Activated T-cell treated with anti-CD3 and anti-CD28 coated beads, Interleukin-2, amount 50 U/mL, for 1 hour (primary cell): ENCODE measurements at regions not wholly inside any gene's neighbourhood (a gene's known extent, or its start where the extent isn't known, plus 50 kb on each side); places are given as distances from the start of the nearest gene placed in this dataset.
"Not testable (repeated sequence)": the region's sequence is repeated elsewhere in the genome, so short reads cannot be mapped to it uniquely, and the experiment has no call there.

ENCODE experiments used
- DNase-seq: peaks from one replicate; pipeline ENCODE4 v3.0.0-alpha.2; 2020

DNA sequence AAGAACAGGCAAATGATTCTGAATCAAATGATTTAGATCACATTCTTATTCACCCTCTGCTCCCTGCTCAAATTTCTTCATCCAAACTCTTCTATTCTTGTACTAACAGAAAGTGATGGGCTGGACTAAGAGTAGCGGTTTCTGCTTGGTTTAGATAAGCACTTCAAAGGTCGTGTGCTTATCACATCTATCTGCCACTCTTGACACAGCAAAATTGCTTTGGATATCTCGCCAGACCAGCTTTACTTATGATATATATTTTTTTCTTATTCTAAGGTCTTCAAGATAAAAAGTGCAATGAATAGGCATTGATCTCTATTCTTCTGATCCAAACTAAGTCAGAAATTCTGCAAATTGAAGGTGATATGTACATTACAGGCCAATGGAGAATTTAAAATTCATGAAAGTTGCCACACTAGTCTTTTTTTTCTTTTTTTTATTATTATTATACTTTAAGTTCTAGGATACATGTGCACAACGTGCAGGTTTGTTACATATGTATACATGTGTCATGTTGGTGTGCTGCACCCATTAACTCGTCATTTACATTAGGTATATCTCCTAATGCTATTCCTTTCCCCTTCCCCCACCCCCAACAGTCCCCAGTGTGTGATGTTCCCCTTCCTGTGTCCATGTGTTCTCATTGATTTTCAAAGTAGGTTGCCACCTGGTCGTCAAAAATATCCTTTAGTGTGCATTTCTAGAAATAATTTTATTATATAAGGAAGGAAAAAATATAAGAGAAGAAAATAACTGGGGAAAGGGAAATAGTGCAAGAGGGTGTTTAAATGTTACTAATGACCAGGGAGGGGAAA lies 1941.0 kb upstream of the RAG2 start:
- no peak for DNase-seq

DNA sequence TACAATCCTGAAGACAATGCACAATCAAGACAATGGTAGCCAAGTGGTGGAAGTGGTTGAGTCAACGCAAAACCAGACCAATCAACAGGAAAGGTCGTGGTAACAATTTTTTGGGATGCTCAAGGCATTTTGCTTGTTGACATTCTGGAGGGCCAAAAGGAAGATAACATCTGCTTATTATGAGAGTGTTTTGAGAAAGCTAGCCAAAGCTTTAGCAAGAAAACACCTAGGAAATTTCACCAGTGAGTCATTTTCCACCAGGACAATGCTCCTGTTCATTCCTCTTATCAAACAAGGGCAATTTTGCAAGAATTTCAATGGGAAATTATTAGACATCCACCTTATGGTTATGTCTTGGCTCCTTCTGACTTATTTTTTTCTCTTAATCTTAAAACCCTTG lies 1932.2 kb upstream of the RAG2 start:
- DNase-seq, result no peak

- no peak for DNase-seq
These were observed 1926.9 kb upstream of the RAG2 start for GRCh38 chr11:38524945-38525344.

DNA sequence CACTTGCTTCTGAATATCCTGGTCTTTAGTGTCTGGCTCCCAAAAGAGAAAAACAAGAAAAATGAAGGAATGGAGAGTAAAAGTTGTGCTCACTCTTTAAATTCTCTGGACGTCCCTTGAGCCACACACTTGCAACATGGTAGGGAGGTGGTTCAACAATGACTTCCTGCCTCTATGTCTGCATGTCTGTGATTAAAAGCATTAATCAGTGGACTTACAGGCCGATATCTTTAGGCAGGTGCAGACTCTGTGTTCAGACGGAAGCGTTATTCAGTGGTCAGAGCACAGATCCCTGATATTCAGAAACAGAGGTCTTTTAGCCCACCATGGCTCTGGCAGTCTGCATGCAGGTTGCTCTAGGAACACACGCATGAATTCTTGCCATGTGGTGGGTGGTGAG lies 1920.0 kb upstream of the RAG2 start:
- DNase-seq, result no peak

GRCh38 chr11:38512830-38513229 lies 1914.8 kb upstream of the RAG2 start:
- not testable (repeated sequence) for DNase-seq

DNA sequence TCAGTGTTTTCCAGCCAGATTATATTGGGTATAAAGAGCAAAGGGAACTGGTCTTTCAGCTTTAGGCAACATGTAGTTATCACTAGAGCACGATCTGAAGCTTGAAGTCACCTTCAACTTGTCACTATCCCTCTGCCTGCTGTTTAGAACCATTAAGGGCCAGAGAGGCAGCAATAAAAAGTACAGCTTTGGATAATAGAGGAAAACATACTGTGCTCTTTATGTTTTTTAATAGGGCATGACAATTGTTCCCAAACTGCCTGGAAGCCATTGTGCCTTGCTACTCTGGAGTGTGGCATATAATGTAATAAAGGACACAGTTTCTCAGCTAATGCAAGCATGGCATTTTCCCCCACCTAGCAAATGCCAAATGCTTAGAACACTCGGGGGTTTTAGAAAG lies 1912.0 kb upstream of the RAG2 start:
- no peak for DNase-seq

DNA sequence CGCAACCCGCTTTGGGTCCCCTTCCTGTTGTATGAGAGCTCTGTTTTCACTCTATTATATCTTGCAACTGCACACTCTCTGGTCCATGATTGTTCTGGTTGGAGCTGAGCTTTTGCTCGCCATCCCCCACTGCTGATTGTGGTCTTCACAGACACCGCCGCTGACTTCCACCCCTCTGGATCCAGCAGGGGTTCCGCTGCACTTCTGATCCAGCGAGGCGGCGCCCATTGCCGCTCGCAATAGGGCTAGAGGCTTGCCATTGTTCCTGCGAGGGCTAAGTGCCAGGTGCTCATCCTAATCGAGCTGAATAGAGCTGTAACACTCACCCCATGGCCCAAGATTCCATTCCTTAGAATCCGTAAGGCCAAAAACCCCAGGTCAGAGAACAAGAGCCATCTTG lies 1905.8 kb upstream of the RAG2 start:
- no peak for DNase-seq

GRCh38 chr11:38498721-38499120 lies 1900.7 kb upstream of the RAG2 start:
- DNase-seq, result no peak

DNA sequence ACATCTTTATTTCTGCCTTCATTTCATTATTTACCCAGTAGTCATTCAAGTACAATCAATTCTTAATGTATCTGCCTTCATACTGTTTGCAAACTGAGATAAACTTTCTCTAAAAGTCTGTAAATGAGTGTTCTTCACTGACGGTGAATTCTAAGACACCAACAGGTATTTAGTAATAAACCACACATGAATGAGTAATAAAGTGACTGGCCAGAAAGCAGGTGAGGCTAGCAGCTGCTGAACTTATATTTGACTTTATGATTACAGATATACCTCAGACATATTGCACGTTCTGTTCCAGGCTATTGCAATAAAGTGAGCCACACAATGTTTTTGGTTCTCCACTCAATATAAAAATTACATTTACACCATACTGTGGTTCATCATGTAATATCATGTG lies 1894.0 kb upstream of the RAG2 start:
- no peak for DNase-seq

DNA sequence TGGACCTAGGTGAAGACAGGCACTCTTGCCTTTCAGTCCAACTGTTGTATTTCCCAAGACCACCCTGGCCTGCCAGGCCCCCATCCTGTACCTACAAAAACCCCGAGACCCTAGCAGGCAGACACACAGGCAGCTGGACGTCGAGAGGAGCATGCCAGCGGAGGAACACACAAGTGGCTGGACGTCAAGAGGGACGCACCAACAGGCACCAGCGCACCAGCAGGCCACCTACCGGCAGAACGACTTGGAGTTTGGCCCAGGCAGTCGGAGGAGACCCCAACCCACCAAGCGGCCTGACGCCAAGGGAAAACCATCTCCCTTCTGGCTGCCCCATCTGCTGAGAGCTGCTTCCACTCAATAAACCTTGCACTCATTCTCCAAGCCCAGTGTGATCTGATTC lies 1883.4 kb upstream of the RAG2 start:
- no peak for DNase-seq

DNA sequence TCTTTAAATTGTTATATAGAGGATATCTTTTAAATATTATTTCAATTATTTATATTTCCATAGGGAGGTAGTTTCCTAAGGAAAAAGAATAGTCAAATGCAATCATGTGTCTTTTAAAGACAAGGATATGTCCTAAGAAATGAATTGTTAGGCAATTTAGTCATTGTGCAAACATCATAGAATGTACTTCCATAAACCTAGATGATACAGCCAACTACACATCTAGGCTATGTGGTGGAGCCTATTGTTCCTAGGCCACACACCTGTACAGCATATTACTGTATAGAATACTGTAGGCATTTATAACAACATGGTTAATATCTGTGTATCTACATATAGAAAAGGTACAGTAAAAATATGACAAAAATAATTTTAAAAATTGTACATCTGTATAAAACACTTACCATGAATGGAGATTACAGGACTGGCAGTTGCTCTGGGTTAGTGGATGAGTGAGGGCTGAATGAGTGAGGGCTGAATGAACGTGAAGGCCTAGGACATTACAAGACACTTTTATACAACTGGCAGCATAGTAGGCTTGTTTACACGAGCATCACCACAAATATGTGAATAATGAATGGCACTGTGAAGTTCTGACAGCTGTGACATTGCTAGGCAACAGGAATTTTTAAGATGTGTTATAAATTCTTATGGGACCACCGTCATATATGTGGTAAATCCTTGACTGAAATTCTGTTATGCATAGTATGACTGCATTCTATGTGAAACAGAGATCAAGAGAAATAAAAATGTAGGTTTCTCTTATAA lies 1879.0 kb upstream of the RAG2 start:
- DNase-seq, result no peak

DNA sequence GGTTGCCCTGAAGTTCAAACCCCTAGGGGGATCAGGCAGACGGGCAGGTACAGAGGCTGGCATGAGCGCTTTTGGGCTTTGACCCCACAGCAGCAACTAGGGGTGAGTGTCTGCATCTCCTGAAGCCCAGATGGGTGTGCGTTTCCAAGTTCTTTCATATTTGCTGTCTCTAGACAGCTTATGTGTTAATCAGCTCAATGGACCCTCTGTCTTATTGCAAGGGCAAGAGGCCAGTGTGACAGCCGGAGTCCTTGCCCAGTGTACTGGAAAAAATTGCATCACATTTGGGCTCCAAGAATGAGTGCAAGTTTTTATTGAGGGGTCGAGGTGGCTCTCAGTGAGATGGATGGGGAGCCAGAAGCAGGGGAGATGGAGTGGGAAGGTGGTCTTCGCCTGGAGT lies 1863.7 kb upstream of the RAG2 start:
- DNase-seq, result no peak

- DNase-seq, result no peak
These were observed 1862.9 kb upstream of the RAG2 start for GRCh38 chr11:38460896-38461295.

- DNase-seq, result no peak
These were observed 1862.4 kb upstream of the RAG2 start for GRCh38 chr11:38460429-38460828.

DNA sequence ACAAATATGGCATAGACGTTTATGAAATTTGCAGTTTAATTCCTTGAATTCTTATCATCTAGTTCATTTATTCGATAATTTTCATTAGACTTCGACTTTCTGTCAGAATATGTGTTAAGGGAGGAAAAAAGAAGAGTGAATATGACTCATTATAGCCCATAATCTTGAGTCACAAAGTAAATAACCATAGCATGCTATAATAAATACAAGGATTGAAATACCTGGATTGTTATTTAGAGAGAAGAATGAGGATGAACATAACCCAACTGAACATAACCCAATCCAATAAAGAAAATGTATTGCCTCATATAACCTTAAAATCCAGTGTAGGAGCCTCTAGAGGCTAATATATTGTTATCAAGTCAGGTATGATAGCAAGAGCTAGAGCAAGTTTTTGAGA lies 1858.3 kb upstream of the RAG2 start:
- DNase-seq, result no peak

DNA sequence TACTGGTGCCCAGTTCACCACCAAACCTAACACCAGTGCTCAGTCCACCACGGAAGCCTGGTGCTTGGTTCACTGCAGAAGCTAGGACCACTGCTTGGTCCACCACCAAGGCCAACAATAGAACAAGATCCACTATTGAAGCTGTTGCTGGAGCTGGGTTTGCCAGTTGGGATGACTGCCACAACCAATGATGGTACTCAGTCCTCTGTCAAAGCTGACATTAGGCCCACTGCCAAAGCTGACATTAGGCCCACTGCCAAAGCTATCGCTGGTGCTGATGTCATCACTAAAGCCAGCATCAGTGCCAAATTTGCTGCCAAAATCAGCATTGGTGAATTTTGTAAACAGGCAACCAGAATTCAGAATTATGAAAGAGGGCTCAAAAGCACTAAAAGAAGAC lies 1850.2 kb upstream of the RAG2 start:
- DNase-seq, result no peak

- no peak for DNase-seq
These were observed 1848.3 kb upstream of the RAG2 start for GRCh38 chr11:38446336-38446735.

DNA sequence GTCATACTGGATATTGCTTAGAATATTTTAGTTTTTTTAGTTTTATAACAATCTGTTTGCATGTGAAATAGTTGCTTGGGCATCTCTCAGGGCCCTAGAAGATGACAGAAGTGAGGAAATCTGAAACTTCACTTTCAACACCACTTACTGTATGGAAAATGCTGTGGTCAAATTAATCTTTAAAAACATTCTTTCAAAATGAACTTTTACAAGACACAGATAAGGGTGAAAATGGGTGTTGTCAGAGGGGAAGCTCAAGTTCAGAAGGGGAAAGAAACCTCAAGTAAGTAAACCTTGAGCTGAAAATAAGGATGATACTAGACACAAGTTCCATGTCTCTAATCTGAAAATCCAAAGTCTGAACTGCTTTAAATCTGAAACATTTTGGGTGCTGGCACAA lies 1840.1 kb upstream of the RAG2 start:
- DNase-seq, result no peak

DNA sequence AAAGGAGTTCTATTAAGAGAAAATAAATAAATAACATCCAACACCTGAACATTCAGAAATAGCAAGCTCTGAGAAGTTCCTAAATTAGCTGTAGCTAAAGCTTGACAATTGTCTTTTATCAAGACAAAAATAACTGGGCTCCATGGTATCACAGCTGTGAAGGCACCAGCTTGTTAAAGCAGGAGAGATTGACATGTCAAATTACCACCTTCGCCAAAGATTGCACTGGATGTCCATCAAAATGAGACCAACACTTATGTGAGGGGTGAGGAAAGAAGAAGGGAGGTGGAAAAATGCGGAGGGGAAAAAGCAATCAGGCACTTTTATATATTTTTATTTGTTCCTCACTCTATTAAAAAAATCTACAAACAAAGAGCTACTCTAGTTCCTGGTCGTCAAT lies 1827.5 kb upstream of the RAG2 start:
- DNase-seq, result no peak

DNA sequence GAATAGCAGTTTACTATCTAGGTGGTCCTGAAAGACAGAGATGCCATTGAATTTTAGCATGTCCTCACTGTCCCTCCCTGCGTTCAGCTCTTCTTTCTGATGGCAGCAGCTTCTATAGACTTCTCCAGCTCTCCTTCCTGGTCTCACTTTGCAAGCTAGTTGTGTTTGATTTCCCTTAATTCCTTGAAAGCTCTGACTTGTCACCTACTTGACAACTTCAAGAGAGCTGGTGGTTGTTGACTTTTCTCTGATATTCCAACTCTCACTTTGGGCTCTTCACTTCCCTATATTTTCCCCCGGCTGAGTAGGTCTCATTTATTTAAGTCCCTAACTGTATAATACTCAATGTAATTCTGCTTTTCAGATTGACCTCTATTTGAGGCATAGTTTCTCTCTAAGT lies 1825.0 kb upstream of the RAG2 start:
- DNase-seq, result no peak

DNA sequence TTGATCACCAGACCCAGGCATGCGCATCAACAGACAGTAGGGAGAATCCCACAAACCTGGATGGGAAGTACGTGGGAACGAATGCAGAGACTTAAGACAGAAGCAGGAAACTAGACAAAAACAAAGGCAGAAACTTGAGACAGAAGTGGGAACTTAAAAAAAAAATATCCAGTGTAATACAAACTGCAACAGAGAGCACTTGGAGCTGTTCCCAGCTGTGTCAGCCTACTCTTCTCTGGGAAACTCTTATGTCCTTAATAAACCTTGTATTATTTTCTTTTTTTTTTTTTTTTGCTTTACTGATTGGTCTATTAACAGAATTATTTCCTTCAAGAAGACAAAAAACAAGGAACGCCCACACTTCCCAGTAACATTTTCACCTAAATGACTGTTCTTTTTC lies 1818.1 kb upstream of the RAG2 start:
- DNase-seq, result no peak

GRCh38 chr11:38411149-38411548 lies 1813.1 kb upstream of the RAG2 start:
- no peak for DNase-seq

DNA sequence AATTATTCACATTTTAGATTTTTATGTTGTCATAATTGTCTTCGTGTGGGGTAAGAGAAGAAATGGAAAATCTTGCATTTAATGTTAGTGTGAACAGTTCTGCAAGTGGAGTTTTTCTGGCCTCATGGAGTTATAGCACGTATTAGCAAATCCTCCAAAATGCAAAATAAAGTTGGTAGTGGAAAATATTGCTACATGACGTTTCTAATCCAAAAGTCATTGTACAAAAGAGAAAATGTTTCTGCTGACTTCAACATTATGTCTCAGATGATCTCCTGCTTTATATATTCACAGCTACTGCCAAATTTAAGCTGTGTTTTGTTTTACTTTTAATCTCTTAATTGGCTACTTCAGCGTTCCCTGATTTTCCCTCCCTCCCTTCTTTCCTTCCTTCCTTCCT lies 1804.0 kb upstream of the RAG2 start:
- DNase-seq, result no peak

- no peak for DNase-seq
These were observed 1794.1 kb upstream of the RAG2 start for GRCh38 chr11:38392176-38392575.

- no peak for DNase-seq
These were observed 1786.5 kb upstream of the RAG2 start for GRCh38 chr11:38384568-38384967.
